Panc1 (cell line): ENCODE measurements at regions not wholly inside any gene's neighbourhood (a gene's known extent, or its start where the extent isn't known, plus 50 kb on each side); places are given as distances from the start of the nearest gene placed in this dataset.

Experiments
- CTCF ChIP-seq: fragments of 450-650 bp; IDR thresholded peaks from 2 replicates; pipeline ENCODE4 v1.5.1; 2017; ENCODE audit warnings: mild to moderate bottlenecking
- POLR2AphosphoS5 ChIP-seq: IDR thresholded peaks from 2 replicates; pipeline ENCODE4 v1.6.1; 2012; ENCODE audit warnings: mild to moderate bottlenecking, low read depth, low read length, moderate library complexity

- TF ChIP-seq POLR2AphosphoS5: no peak
- no peak for TF ChIP-seq CTCF
These were observed 232.8 kb downstream of the MATN1 start for GRCh38 chr1:30490554-30491053.
